WTC11 (cell line): ENCODE measurements at regions not wholly inside any gene's neighbourhood (a gene's known extent, or its start where the extent isn't known, plus 50 kb on each side); places are given as distances from the start of the nearest gene placed in this dataset.

Experiments
- ATAC-seq: fragments of 200-7000 bp; cut with Tn5 transposase; 2 replicates; pipeline ENCODE4 v1.10.0; 2021; ENCODE audit warnings: mild to moderate bottlenecking, moderate library complexity
- CTCF ChIA-PET: fragments of 300-600 bp; sonication (Branson Sonifier 250); formaldehyde crosslinking; loops from one replicate; lab custom pipeline; 2021; ENCODE audit warnings: antibody characterized with exemption; lab: Charles Lee
- POLR2A ChIA-PET: fragments of 350-600 bp; sonication (Branson Sonifier 250); formaldehyde crosslinking; loops from one replicate; lab custom pipeline; 2021; ENCODE audit warnings: antibody characterized with exemption; lab: Charles Lee
- DNase-seq: peaks from one replicate; pipeline ENCODE4 v3.0.0; 2021; ENCODE audit warnings: low spot score
- H3K27ac Mint-ChIP-seq: 2 replicates; pipeline ENCODE4 v1.8.0; 2021; ENCODE audit warnings: mixed read lengths
- H3K27me3 Mint-ChIP-seq: 2 replicates; pipeline ENCODE4 v1.8.0; 2021; ENCODE audit warnings: low read depth, mild to moderate bottlenecking, moderate library complexity, mixed read lengths
- H3K36me3 Mint-ChIP-seq: 2 replicates; pipeline ENCODE4 v1.8.0; 2021; ENCODE audit warnings: mixed read lengths
- H3K4me1 Mint-ChIP-seq: 2 replicates; pipeline ENCODE4 v1.8.0; 2022; ENCODE audit warnings: mixed read lengths
- H3K4me3 Mint-ChIP-seq: 2 replicates; pipeline ENCODE4 v1.8.0; 2021; ENCODE audit warnings: mild to moderate bottlenecking, moderate library complexity, mixed read lengths
- H3K9me3 Mint-ChIP-seq: 2 replicates; pipeline ENCODE4 v1.8.0; 2021; ENCODE audit warnings: mixed read lengths
- ESRRA ChIP-seq: sonication (generic); formaldehyde crosslinking; IDR thresholded peaks from 2 replicates; pipeline ENCODE4 v1.8.1; 2022; ENCODE audit warnings: mild to moderate bottlenecking, missing genetic modification reagents, borderline replicate concordance
- ETV6 ChIP-seq: sonication (generic); formaldehyde crosslinking; IDR thresholded peaks from 2 replicates; pipeline ENCODE4 v1.8.1; 2022; ENCODE audit warnings: mild to moderate bottlenecking, missing genetic modification reagents
- FOXK1 ChIP-seq: sonication (generic); formaldehyde crosslinking; IDR thresholded peaks from 2 replicates; pipeline ENCODE4 v1.8.0; 2022; ENCODE audit warnings: mild to moderate bottlenecking, moderate library complexity, missing genetic modification reagents
- KAT7 ChIP-seq: sonication (generic); formaldehyde crosslinking; IDR thresholded peaks from 2 replicates; pipeline ENCODE4 v1.8.1; 2023; ENCODE audit warnings: missing genetic modification reagents, mild to moderate bottlenecking, borderline replicate concordance
- NFE2L1 ChIP-seq: sonication (generic); formaldehyde crosslinking; IDR thresholded peaks from 2 replicates; pipeline ENCODE4 v1.8.1; 2023; ENCODE audit warnings: missing genetic modification reagents
- NR3C1 ChIP-seq: sonication (generic); formaldehyde crosslinking; conservative IDR thresholded peaks from 2 replicates; pipeline ENCODE4 v1.8.1; 2023; ENCODE audit warnings: low read depth, mild to moderate bottlenecking, missing genetic modification reagents
- RORB ChIP-seq: fragments of 250-450 bp; sonication (Bioruptor Pico); IDR thresholded peaks from 2 replicates; pipeline ENCODE4 v1.9.0; 2021; ENCODE audit warnings: mild to moderate bottlenecking
- TEAD1 ChIP-seq: sonication (generic); formaldehyde crosslinking; IDR thresholded peaks from 2 replicates; pipeline ENCODE4 v1.8.0; 2022; ENCODE audit warnings: mild to moderate bottlenecking, missing genetic modification reagents
- TEAD4 ChIP-seq: sonication (generic); formaldehyde crosslinking; IDR thresholded peaks from 2 replicates; pipeline ENCODE4 v1.8.0; 2022; ENCODE audit warnings: mild to moderate bottlenecking, missing genetic modification reagents
- ZNF232 ChIP-seq: sonication (generic); formaldehyde crosslinking; IDR thresholded peaks from 2 replicates; pipeline ENCODE4 v1.8.0; 2022; ENCODE audit warnings: mild to moderate bottlenecking, missing genetic modification reagents
- TF ChIP-seq, protein P1 (sequence below): sonication (generic); formaldehyde crosslinking; IDR thresholded peaks from 2 replicates; pipeline ENCODE4 v1.8.1; 2023; ENCODE audit warnings: mild to moderate bottlenecking, missing genetic modification reagents, moderate library complexity
- TF ChIP-seq, protein P2 (sequence below): sonication (generic); formaldehyde crosslinking; IDR thresholded peaks from 2 replicates; pipeline ENCODE4 v1.8.0; 2022; ENCODE audit warnings: mild to moderate bottlenecking, missing genetic modification reagents
- TF ChIP-seq, protein P3 (sequence below): sonication (generic); formaldehyde crosslinking; IDR thresholded peaks from 2 replicates; pipeline ENCODE4 v1.8.0; 2022; ENCODE audit warnings: mild to moderate bottlenecking, missing genetic modification reagents
- TF ChIP-seq, protein P4 (sequence below): fragments of 250-450 bp; sonication (Bioruptor Pico); IDR thresholded peaks from 2 replicates; pipeline ENCODE4 v1.9.0; 2021; ENCODE audit warnings: mild to moderate bottlenecking, borderline replicate concordance

DNA sequence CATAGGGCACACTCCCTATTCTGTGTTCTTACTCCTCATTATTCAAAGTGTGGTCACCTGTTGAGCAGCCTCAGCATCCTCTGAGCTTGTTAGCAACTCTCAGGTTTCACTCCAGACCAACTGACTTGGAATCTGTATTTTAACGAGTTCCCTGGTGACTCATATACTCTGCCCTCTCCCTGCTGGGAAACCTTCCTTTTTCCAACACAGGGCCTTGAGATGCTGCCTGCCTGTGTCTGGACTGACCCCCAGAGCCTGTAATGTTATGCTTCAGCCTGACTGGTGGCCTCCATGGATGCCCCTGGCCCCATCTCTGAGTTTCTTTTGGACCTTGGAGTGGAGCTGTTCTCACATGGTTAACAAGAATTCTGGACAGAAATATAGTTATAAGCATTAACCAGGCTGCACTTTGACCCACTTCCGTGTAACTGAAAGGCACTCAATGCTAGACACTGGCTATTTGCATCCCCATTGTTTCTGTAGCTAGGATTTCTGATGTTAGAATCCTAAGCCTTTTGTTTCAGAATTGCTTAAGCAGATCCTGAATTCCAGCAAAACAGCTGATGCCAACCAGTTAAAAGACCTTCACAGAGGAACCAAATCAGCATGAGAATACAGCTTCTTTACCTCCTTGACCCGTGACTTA is 262.6 kb downstream of the STIM2 start:
- ATAC-seq (peak; percentile 87), DNase-seq (peak; percentile 34)
- no peaks in the 10 kb centered on the region; the same call in 1 of the 2 replicates for H3K36me3 Mint-ChIP-seq
- TF ChIP-seq NFE2L1 (CRISPR knock-in tag) (no peak), ESRRA (CRISPR knock-in tag) (no peak), ETV6 (peak; percentile 75; the same call in 1 of the 2 replicates), KAT7 (CRISPR knock-in tag) (0 out of 2 replicates have a peak, but pooled peaks have one; percentile 48), FOXK1 (0 out of 2 replicates have a peak, but pooled peaks have one; percentile 36), ZNF232 (CRISPR knock-in tag) (no peak), TEAD1 (CRISPR knock-in tag) (peak; percentile 59; the same call in 1 of the 2 replicates), NR3C1 (CRISPR knock-in tag) (no peak), TEAD4 (CRISPR knock-in tag) (0 out of 2 replicates have a peak, but pooled peaks have one; percentile 23)
- TF ChIP-seq, protein P1, sequence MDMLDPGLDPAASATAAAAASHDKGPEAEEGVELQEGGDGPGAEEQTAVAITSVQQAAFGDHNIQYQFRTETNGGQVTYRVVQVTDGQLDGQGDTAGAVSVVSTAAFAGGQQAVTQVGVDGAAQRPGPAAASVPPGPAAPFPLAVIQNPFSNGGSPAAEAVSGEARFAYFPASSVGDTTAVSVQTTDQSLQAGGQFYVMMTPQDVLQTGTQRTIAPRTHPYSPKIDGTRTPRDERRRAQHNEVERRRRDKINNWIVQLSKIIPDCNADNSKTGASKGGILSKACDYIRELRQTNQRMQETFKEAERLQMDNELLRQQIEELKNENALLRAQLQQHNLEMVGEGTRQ (CRISPR knock-in tag): peak; percentile 32
- TF ChIP-seq, protein P2, sequence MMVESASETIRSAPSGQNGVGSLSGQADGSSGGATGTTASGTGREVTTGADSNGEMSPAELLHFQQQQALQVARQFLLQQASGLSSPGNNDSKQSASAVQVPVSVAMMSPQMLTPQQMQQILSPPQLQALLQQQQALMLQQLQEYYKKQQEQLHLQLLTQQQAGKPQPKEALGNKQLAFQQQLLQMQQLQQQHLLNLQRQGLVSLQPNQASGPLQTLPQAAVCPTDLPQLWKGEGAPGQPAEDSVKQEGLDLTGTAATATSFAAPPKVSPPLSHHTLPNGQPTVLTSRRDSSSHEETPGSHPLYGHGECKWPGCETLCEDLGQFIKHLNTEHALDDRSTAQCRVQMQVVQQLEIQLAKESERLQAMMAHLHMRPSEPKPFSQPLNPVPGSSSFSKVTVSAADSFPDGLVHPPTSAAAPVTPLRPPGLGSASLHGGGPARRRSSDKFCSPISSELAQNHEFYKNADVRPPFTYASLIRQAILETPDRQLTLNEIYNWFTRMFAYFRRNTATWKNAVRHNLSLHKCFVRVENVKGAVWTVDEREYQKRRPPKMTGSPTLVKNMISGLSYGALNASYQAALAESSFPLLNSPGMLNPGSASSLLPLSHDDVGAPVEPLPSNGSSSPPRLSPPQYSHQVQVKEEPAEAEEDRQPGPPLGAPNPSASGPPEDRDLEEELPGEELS (CRISPR knock-in tag): 0 out of 2 replicates have a peak, but pooled peaks have one; percentile 33
- TF ChIP-seq, protein P3, sequence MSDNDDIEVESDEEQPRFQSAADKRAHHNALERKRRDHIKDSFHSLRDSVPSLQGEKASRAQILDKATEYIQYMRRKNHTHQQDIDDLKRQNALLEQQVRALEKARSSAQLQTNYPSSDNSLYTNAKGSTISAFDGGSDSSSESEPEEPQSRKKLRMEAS (CRISPR knock-in tag): no peak
- H3K4me3 Mint-ChIP-seq: peak overlapping the region; percentile 40
- CTCF ChIA-PET: interaction anchor here (0.5 to 2.4 kb wide), 6 partner anchors 27 to 385 kb away, joined by 3 to 14 read pairs (median 4); no protein-coding TSS in a partner anchor
- peaks cover 13% of the 10 kb centered on the region for H3K9me3 Mint-ChIP-seq
- H3K27me3 Mint-ChIP-seq: peaks cover 3% of the 10 kb centered on the region; the same call in 1 of the 2 replicates
- POLR2A ChIA-PET: interaction anchor here (0.5 to 0.6 kb wide), 2 partner anchors 48 to 331 kb away, joined by 3 read pairs; no protein-coding TSS in a partner anchor
- H3K27ac Mint-ChIP-seq: peak overlapping the region; percentile 99
- H3K4me1 Mint-ChIP-seq: peaks cover 71% of the 10 kb centered on the region

DNA sequence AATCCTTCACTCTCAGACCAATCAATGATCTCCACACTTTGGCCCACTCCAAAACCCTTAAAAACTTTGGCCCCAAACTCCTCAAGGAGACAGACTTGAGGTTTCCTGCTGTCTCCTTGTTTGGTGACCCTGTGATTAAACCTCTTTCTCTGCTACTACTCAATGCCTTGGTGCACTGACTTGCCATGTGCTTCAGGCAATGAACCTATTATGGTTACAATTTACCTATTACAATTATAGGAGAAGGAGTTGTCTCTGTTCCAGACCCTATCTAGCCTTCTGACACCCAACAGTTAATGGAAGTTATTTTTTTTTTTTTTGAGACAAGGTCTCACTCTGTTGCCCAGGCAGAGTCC is 263.1 kb downstream of the STIM2 start:
- Mint-ChIP-seq H3K4me1 (peaks cover 76% of the 10 kb centered on the region), H3K4me3 (peak overlapping the region; percentile 14; the same call in 1 of the 2 replicates), H3K36me3 (no peaks in the 10 kb centered on the region; the same call in 1 of the 2 replicates), H3K9me3 (peaks cover 11% of the 10 kb centered on the region), H3K27ac (peak overlapping the region; percentile 99)
- DNase-seq: no peak
- TF ChIP-seq RORB (CRISPR knock-in tag): no peak
- TF ChIP-seq, protein P4, sequence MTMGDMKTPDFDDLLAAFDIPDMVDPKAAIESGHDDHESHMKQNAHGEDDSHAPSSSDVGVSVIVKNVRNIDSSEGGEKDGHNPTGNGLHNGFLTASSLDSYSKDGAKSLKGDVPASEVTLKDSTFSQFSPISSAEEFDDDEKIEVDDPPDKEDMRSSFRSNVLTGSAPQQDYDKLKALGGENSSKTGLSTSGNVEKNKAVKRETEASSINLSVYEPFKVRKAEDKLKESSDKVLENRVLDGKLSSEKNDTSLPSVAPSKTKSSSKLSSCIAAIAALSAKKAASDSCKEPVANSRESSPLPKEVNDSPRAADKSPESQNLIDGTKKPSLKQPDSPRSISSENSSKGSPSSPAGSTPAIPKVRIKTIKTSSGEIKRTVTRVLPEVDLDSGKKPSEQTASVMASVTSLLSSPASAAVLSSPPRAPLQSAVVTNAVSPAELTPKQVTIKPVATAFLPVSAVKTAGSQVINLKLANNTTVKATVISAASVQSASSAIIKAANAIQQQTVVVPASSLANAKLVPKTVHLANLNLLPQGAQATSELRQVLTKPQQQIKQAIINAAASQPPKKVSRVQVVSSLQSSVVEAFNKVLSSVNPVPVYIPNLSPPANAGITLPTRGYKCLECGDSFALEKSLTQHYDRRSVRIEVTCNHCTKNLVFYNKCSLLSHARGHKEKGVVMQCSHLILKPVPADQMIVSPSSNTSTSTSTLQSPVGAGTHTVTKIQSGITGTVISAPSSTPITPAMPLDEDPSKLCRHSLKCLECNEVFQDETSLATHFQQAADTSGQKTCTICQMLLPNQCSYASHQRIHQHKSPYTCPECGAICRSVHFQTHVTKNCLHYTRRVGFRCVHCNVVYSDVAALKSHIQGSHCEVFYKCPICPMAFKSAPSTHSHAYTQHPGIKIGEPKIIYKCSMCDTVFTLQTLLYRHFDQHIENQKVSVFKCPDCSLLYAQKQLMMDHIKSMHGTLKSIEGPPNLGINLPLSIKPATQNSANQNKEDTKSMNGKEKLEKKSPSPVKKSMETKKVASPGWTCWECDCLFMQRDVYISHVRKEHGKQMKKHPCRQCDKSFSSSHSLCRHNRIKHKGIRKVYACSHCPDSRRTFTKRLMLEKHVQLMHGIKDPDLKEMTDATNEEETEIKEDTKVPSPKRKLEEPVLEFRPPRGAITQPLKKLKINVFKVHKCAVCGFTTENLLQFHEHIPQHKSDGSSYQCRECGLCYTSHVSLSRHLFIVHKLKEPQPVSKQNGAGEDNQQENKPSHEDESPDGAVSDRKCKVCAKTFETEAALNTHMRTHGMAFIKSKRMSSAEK (CRISPR knock-in tag): peak; percentile 63; the same call in 1 of the 2 replicates
- TF ChIP-seq, all 79 proteins: peak for 1
- ATAC-seq: no peak
- ChIA-PET POLR2A (interaction anchor here (0.5 kb wide), 1 partner anchor 331 kb away, joined by 3 read pairs; no protein-coding TSS in a partner anchor), CTCF (interaction anchor here (0.5 to 2.4 kb wide), 5 partner anchors 28 to 385 kb away, joined by 3 to 14 read pairs (median 4); no protein-coding TSS in a partner anchor)
- peaks cover 3% of the 10 kb centered on the region; the same call in 1 of the 2 replicates for H3K27me3 Mint-ChIP-seq
